ENCODE measurements at regions not wholly inside any gene's neighbourhood (a gene's known extent, or its start where the extent isn't known, plus 50 kb on each side); places are given as distances from the start of the nearest gene placed in this dataset.

DNA sequence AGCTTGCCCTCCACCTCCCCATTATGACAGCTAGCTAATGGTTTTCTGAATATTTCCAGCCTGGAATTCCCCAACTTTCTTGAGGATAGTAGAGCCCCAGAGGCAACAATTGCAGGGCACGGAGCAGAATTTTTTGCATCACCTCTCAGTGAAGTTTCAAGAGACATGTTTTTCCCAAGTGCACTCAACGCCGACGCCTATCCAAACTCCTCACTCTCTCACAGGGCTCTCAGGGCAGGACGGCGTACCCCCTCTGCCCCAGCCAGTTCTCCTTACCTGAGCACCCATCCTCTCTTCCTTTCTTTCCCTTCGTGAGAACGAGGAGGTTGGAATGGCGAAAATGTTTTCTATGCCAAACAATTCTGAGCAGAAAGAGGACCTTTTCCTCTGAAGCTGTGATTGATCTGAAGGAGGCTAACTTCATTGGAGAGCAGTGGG is 83.1 kb upstream of the FOXQ1 start:
- no peak for TF ChIP-seq POLR2AphosphoS5 (IDR thresholded peaks at IDR 0.05; ENCODE audit: low read depth)
- TF ChIP-seq, protein P1, sequence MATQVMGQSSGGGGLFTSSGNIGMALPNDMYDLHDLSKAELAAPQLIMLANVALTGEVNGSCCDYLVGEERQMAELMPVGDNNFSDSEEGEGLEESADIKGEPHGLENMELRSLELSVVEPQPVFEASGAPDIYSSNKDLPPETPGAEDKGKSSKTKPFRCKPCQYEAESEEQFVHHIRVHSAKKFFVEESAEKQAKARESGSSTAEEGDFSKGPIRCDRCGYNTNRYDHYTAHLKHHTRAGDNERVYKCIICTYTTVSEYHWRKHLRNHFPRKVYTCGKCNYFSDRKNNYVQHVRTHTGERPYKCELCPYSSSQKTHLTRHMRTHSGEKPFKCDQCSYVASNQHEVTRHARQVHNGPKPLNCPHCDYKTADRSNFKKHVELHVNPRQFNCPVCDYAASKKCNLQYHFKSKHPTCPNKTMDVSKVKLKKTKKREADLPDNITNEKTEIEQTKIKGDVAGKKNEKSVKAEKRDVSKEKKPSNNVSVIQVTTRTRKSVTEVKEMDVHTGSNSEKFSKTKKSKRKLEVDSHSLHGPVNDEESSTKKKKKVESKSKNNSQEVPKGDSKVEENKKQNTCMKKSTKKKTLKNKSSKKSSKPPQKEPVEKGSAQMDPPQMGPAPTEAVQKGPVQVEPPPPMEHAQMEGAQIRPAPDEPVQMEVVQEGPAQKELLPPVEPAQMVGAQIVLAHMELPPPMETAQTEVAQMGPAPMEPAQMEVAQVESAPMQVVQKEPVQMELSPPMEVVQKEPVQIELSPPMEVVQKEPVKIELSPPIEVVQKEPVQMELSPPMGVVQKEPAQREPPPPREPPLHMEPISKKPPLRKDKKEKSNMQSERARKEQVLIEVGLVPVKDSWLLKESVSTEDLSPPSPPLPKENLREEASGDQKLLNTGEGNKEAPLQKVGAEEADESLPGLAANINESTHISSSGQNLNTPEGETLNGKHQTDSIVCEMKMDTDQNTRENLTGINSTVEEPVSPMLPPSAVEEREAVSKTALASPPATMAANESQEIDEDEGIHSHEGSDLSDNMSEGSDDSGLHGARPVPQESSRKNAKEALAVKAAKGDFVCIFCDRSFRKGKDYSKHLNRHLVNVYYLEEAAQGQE (IDR thresholded peaks at IDR 0.05; ENCODE audit: insufficient replicate concordance, low read depth), result no peak
- TF ChIP-seq GABPA (IDR thresholded peaks at IDR 0.05; ENCODE audit: low read depth), result no peak
- TF ChIP-seq SPI1 (IDR thresholded peaks at IDR 0.05; ENCODE audit: borderline replicate concordance, low read depth), result no peak
- TF ChIP-seq, protein P2, sequence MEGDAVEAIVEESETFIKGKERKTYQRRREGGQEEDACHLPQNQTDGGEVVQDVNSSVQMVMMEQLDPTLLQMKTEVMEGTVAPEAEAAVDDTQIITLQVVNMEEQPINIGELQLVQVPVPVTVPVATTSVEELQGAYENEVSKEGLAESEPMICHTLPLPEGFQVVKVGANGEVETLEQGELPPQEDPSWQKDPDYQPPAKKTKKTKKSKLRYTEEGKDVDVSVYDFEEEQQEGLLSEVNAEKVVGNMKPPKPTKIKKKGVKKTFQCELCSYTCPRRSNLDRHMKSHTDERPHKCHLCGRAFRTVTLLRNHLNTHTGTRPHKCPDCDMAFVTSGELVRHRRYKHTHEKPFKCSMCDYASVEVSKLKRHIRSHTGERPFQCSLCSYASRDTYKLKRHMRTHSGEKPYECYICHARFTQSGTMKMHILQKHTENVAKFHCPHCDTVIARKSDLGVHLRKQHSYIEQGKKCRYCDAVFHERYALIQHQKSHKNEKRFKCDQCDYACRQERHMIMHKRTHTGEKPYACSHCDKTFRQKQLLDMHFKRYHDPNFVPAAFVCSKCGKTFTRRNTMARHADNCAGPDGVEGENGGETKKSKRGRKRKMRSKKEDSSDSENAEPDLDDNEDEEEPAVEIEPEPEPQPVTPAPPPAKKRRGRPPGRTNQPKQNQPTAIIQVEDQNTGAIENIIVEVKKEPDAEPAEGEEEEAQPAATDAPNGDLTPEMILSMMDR (IDR thresholded peaks at IDR 0.05; ENCODE audit: insufficient read depth, low read length), result no peak
- Histone ChIP-seq H3K27ac (replicated peaks) (no peak overlapping the region), H3K27me3 (ENCODE audit: insufficient read depth, poor library complexity, severe bottlenecking) (no peaks in the 10 kb centered on the region), H3K4me3 (replicated peaks; ENCODE audit: insufficient read depth, low read length) (no peak overlapping the region)
- no peak for DNase-seq (ENCODE audit: low read depth in 1 of 2, low spot score in 1 of 2)

DNA sequence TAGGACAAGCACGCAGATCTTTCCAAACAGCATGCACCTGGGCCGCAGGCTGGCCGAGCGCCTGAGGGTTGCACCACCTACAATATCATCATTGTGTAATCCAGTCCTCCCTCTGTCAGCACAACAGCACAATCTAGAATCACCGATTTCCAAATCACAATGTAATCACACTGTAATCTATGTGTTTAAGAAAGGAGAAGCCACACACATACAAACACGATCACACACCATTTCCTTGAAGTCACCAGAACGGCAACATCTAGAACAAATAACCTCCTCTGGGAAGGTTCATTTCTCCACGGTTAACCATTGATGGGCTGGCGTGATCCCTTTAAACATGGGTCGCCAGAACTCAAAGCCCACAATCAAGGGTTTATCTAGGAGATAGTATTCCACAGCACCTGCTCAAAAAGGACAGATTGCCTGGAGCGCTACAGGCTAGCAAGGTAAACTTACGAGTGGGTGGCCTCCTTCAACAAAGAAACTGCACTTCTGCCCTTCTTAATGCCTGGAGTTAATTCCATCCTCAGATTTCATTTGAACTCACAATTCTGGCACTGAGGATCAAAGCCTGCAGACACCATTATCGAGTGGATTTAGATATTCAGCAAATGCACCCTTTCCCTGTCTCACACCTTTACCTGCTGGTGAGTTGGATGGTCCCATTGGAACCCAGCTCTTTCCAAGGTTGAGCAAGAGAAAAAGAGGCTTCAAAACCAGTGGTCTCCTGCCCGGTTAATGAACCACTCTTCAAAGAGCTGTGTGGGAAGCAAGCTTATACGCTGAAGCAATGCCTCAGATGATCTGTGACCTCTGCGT is 83.8 kb upstream of the FOXQ1 start:
- peak in 1 of 2 experiments; percentile 6 for DNase-seq (ENCODE audit: low read depth in 1 of 2, low spot score in 1 of 2)
- H3K4me3 ChIP-seq (replicated peaks; ENCODE audit: insufficient read depth, low read length), result no peak overlapping the region
- TF ChIP-seq, protein P2 (IDR thresholded peaks at IDR 0.05; ENCODE audit: insufficient read depth, low read length), result no peak
- TF ChIP-seq, protein P1 (IDR thresholded peaks at IDR 0.05; ENCODE audit: insufficient replicate concordance, low read depth), result no peak
- no peak for TF ChIP-seq SPI1 (IDR thresholded peaks at IDR 0.05; ENCODE audit: borderline replicate concordance, low read depth)
- no peaks in the 10 kb centered on the region for H3K27me3 ChIP-seq (ENCODE audit: insufficient read depth, poor library complexity, severe bottlenecking)
- no peak overlapping the region for H3K27ac ChIP-seq (replicated peaks)

DNA sequence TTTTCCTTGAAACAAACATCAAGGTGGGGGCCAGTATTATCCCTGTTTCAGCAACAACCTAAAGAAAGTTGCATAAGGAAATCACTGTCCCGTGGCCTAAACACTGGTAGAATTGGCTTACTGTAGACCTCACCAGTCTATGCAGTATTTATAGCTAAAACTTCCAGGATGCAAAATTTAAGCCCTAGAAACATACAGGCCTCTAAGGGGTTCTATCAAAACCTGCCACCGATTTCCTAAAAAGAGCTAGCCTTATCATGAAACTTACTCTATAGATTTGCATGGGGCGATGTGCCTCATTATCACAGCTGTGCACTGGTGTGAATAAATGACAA is 84.3 kb upstream of the FOXQ1 start:
- Histone ChIP-seq H3K27me3 (ENCODE audit: insufficient read depth, poor library complexity, severe bottlenecking) (no peaks in the 10 kb centered on the region), H3K4me3 (replicated peaks; ENCODE audit: insufficient read depth, low read length) (no peak overlapping the region), H3K27ac (replicated peaks) (no peak overlapping the region)
- no peak for TF ChIP-seq POLR2AphosphoS5 (IDR thresholded peaks at IDR 0.05; ENCODE audit: low read depth)
- TF ChIP-seq, protein P1 (IDR thresholded peaks at IDR 0.05; ENCODE audit: insufficient replicate concordance, low read depth), result no peak
- TF ChIP-seq, protein P2 (IDR thresholded peaks at IDR 0.05; ENCODE audit: insufficient read depth, low read length), result no peak
- TF ChIP-seq GABPA (IDR thresholded peaks at IDR 0.05; ENCODE audit: low read depth), result no peak
- no peak for TF ChIP-seq SPI1 (IDR thresholded peaks at IDR 0.05; ENCODE audit: borderline replicate concordance, low read depth)
- no peak for DNase-seq (ENCODE audit: low read depth in 1 of 2, low spot score in 1 of 2)

All from HL-60 (cell line).